ENCODE measurements at regions not wholly inside any gene's neighbourhood (a gene's known extent, or its start where the extent isn't known, plus 50 kb on each side); places are given as distances from the start of the nearest gene placed in this dataset.
"Not testable (repeated sequence)": the region's sequence is repeated elsewhere in the genome, so short reads cannot be mapped to it uniquely, and the experiment has no call there.

- Mint-ChIP-seq H3K27me3 (ENCODE audit: low read depth, poor library complexity) (peaks cover 6% of the 10 kb centered on the region), H3K36me3 (ENCODE audit: low read depth) (no peaks in the 10 kb centered on the region), H3K4me1 (no peaks in the 10 kb centered on the region), H3K27ac (no peak overlapping the region), H3K9me3 (peaks cover 5% of the 10 kb centered on the region), H3K4me3 (no peak overlapping the region)
- DNase-seq = no peak
- no peak for TF ChIP-seq CTCF (IDR thresholded peaks at IDR 0.05)
Measured at GRCh38 chr11:86174101-86175046, 70.2 kb upstream of the EED start.

- TF ChIP-seq CTCF (IDR thresholded peaks at IDR 0.05) = no peak
- H3K27ac Mint-ChIP-seq = no peak overlapping the region
- DNase-seq = no peak
- H3K36me3 Mint-ChIP-seq (ENCODE audit: low read depth) = no peaks in the 10 kb centered on the region
- no peaks in the 10 kb centered on the region for H3K4me1 Mint-ChIP-seq
- H3K27me3 Mint-ChIP-seq (ENCODE audit: low read depth, poor library complexity) = peaks cover 4% of the 10 kb centered on the region
- no peak overlapping the region for H3K4me3 Mint-ChIP-seq
- H3K9me3 Mint-ChIP-seq = no peaks in the 10 kb centered on the region
Measured at GRCh38 chr11:86172894-86173293, 71.7 kb upstream of the EED start.

- no peak for DNase-seq
- H3K4me3 Mint-ChIP-seq = no peak overlapping the region
- no peaks in the 10 kb centered on the region for H3K9me3 Mint-ChIP-seq
- no peaks in the 10 kb centered on the region for H3K36me3 Mint-ChIP-seq (ENCODE audit: low read depth)
- H3K4me1 Mint-ChIP-seq = no peaks in the 10 kb centered on the region
- no peak for TF ChIP-seq CTCF (IDR thresholded peaks at IDR 0.05)
- no peak overlapping the region for H3K27ac Mint-ChIP-seq
- H3K27me3 Mint-ChIP-seq (ENCODE audit: low read depth, poor library complexity) = peaks cover 4% of the 10 kb centered on the region
Measured at GRCh38 chr11:86171627-86172026, 72.9 kb upstream of the EED start.

DNA sequence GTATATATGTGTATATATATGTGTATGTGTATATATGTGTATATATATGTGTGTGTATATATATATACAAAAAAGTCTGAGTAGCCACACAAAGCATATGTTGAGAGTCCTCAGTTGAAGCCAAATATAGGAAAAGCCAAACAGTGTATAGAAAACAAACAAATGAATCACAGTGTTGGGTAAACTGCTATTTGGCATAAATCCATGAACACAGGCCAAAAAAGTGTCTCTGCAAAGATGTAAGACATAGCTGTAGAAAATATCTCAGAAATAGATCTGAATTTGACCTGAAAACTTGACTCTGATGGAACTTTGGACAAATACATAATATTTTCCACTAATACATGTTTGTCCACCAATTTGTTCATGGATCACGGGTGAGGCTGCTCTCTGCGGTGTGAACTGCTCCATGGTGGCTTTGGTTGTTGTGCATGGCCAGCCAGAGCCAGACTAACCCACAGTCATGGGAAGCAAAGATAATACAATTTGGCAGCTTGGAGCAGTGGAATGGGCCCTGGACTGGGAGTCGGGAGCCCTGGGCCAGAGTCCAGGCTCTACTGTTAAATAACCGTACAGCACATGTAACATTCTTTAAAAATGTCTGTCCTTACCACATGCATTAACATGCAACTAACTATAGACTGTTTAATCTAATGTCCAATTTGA, 76.9 kb upstream of the EED start:
- H3K27me3 Mint-ChIP-seq (ENCODE audit: low read depth, poor library complexity) = peaks cover 19% of the 10 kb centered on the region
- H3K4me1 Mint-ChIP-seq = no peaks in the 10 kb centered on the region

GRCh38 chr11:86166287-86166686, 78.3 kb upstream of the EED start:
- not testable (repeated sequence) for H3K36me3 Mint-ChIP-seq (ENCODE audit: low read depth); H3K9me3 Mint-ChIP-seq; H3K4me3 Mint-ChIP-seq; DNase-seq; H3K4me1 Mint-ChIP-seq; H3K27ac Mint-ChIP-seq
- H3K27me3 Mint-ChIP-seq (ENCODE audit: low read depth, poor library complexity) = peaks cover 19% of the 10 kb centered on the region

More for the DNA sequence above, 76.9 kb upstream of the EED start:
- Mint-ChIP-seq H3K4me3 (no peak overlapping the region), H3K36me3 (ENCODE audit: low read depth) (no peaks in the 10 kb centered on the region), H3K27ac (no peak overlapping the region), H3K9me3 (no peaks in the 10 kb centered on the region)
- no peak for DNase-seq
- TF ChIP-seq CTCF (IDR thresholded peaks at IDR 0.05) = no peak

DNA sequence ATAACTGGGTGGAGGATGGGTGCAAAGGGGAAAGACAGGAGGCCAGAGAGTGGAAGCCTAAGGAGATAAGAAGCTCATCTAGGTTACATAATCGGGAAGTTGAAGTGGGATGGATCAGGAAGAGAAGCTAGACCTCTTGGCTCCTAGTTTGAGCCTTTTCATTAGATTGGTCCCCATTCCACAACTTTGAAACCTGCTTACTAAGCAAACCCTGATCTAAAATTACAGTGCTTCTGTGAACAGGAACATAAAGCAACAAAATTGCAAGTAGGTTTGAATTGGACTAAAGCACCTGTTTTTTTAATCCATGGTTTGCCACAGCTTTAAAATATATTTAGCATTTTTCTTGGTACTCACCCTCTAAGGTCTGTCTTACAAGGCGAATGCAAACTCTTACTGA, 80.4 kb upstream of the EED start:
- no peaks in the 10 kb centered on the region for H3K36me3 Mint-ChIP-seq (ENCODE audit: low read depth)
- DNase-seq = no peak
- H3K4me3 Mint-ChIP-seq = no peak overlapping the region
- H3K9me3 Mint-ChIP-seq = no peaks in the 10 kb centered on the region
- TF ChIP-seq CTCF (IDR thresholded peaks at IDR 0.05) = no peak
- H3K27ac Mint-ChIP-seq = no peak overlapping the region
- peaks cover 15% of the 10 kb centered on the region for H3K27me3 Mint-ChIP-seq (ENCODE audit: low read depth, poor library complexity)
- H3K4me1 Mint-ChIP-seq = peaks cover 4% of the 10 kb centered on the region

DNA sequence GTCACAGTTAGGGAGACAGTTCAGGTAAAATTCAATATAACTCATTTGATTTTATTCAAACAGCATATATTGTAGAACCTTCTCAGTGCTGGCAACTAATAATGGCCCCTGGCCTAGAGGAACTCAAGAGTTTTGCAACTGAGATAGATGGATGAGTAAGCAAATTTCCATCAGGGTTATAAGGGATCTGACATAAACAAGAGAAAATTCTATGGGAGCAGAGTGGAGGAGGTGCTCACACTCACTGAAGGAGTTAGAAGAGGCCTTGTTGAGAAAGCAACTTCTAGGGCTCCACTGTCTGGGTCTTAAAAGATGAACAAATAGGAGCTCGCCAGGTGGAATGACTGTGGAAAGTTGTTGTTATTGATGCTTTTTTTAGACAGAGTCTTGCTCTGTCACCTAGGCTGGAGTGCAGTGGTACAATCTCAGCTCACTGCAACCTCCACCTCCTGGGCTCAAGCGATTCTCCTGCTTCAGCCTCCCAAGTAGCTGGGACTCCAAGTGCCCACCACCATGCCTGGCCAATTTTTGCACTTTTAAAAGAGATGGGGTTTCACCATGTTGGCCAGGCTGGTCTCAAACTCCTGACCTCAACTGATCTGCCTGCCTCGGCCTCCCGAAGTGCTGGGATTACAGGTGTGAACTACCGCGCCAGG, 81.2 kb upstream of the EED start:
- H3K27me3 Mint-ChIP-seq (ENCODE audit: low read depth, poor library complexity) = peaks cover 18% of the 10 kb centered on the region
- H3K4me1 Mint-ChIP-seq; H3K27ac Mint-ChIP-seq; DNase-seq; H3K36me3 Mint-ChIP-seq (ENCODE audit: low read depth); H3K9me3 Mint-ChIP-seq; H3K4me3 Mint-ChIP-seq: not testable (repeated sequence)

Measured in nephron progenitor cell (in vitro differentiated cells).